Endometrium (tissue), 2 donors: ENCODE measurements at regions not wholly inside any gene's neighbourhood (a gene's known extent, or its start where the extent isn't known, plus 50 kb on each side); places are given as distances from the start of the nearest gene placed in this dataset.

Experiments
- FAIRE-seq: peaks from 2 replicates; lab custom pipeline; 2012; peaks lifted over from hg19 to GRCh38; lab: Jason Lieb, UNC
- donor health status: control.
- donor health status: control.

DNA sequence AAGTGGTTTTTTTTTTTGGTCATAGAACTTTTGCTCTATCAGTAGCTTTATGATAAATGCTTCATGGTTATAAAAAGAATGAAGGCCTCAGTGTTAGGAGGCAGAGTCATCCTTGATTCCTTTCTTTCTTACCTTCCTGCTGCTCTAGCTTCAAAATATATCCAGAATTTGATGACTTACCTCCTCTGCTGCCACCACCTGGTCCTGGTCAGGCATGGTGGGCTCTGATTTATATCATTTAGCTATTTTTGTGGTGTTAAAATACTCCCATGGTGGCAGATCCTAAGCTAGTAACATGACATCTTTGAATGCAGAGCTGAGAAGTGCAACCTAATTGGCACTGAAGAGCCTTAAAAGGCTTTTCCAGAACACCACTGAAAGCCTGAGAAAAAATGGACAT lies 508.8 kb upstream of the CDH8 start:
- FAIRE-seq, result no peak

DNA sequence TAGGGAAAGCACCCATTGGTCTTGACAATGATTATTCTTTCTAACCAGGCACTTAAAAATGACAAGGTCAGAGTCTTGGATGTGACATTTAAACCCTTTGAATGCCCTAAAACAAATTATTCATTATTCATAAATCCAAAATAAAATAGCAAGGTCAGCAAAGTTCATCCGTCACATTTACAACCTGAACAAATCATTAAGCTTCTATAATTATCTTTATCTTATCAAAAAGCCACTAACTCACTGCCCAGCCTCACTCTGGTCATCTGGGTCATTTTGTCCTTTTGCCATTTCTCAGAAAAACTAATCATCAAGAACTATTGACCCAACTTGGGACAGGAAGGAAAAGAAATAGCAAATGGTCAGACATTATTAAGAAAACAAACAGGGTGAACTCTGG lies 507.3 kb upstream of the CDH8 start:
- no peak for FAIRE-seq

DNA sequence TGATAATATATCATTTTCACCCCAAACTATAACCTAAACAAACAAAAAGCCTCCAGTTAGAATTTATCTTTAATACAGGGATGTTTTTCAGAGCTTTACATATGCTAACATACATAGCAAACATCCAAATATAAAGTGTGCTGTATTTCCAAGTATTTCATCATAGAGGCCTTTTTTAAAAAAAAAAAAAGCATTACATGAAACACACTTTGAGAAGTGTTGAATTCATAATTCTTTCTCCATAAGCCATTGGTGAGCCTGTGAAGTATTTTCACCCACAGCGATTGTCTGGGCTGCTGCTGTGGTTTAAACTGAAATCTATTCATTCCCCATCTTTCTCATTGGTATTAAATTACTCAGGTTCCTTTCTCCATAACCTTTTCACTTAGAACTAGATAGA lies 503.4 kb upstream of the CDH8 start:
- FAIRE-seq, result no peak

DNA sequence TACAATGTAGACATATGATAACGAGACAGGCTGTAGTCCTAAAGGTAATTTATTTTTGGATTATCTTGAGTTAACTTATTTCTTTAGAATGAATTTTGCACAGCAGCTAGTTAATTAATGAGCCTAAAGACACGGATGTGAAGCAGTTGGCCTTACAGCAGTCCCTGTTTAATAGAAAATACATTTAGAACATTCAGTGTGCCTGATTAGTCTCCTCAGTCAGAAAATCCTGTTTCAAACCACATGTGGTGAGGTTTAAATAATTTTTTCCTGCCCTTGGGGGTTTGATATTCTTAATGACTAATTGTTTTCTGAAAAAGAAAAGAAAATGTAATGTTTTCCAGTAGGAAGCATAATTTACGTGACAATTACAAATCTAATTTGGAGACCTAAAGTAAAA lies 494.2 kb upstream of the CDH8 start:
- no peak for FAIRE-seq

DNA sequence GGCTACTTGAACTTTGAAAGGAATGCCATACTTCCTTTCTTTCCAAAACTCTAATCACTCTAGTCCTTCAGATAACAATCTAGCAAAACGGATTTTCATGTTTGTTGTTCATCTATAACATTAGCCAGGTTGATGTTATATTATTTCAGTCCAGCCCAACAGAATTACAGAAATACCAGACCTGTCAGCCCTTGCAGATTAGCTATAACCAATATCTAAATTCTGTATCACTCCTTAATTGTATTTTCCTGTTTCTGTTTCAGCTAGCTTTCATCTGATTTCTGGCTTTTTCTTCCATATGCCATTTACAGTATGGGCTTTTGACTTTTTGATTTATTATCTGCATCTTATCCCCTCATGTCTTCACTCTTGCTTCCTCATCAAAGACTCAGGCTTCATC lies 479.8 kb upstream of the CDH8 start:
- no peak for FAIRE-seq

DNA sequence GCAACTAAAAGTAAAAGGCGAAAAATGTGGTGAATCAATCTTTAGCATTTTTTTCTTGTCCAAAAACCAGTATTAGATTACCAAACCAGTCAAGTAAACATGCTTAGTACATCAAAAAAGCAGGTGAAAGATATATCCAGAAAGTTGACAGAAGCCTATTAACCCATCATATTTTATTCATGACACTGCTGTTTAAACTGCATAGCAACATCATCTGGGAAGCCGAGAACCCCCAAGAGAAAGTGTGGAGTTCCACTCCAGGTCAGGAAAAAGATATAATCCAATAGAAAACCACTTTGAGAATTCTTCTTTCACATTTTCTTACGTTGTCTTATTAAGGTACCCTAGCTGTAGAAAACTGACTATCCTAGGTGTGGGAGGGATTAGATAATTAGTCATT lies 466.8 kb upstream of the CDH8 start:
- FAIRE-seq, result no peak

DNA sequence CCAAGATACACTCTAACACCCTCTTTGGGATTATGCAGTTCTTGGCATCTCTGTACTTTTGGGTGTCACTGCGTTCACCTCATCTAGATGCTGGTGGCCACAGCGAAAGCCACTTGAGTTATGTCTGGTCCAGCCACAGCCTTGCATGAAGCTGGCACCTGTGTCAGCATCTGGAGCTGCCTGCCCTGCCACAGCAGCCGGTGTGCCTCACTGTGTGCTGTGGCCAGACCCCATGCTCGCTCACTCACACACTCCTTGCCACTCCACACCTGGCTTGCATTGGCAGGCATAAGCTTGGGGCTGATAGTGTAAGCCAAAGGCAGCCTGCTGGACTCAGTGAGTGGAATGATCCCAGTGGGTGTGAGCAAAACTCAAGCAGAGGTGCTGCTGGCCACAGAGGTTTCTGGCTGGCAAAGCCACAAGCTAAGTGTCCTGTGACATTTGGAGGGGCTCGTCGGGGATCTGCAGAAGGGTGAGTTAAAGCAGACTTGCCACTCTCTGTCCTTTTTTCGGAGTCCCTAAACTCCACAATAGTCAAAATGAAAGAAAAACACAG lies 442.7 kb upstream of the CDH8 start:
- no peak for FAIRE-seq

DNA sequence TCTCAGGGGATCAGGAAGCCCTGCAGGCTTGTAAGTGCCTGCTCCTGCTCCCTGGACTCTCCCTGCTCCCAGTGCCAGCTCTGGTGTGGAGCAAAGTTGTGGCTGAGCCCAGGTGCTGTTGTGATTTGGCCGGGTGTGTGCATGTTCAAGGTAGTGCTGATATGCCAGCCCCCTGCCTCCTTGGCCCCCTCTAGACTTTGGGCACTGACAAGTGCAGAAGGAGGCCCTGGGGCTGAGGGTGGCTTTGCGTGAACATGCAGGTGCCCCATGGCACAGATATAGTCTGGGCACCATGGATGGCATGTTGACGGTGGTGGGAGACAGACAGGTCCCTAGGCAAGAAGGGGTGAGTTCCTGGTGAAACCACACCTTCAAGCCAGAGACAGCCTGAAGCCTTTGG lies 441.6 kb upstream of the CDH8 start:
- no peak for FAIRE-seq

DNA sequence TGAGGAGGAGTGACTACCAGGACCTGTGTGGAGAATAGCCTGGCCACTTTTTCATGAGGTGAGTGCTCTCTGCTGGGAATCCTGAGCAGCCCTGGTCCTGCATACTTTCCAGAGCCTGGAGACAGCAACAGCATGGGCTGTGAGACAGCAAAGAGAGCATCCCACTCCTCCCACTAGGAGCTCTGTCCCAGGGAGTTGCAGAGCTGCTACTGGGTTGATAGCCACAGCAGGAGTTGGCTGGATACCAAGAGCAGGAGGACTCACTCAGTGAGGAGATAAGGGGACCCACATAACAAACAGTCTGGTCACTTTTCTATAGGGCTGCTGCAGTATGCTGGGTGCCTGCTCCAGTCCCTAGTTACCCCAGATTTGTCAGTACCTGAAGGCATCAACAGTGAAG lies 439.3 kb upstream of the CDH8 start:
- no peak for FAIRE-seq

DNA sequence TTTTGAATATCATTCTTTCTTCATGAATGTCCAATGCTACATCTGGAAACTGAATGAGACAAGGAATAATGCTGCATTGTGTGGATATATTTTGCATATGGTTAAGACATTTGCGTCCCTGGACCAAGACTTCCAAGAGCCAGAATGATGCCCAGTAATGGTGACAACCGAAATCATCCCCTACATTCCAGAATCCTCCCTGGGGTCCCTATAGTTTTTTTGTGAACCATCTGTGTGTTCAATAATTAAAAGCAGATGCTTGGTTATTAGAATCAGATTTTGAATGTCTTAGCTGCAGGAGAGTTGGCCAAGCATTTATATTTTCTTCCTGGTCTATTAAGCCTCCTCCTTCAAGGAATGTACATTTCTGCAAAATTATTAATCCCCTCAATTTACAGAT lies 426.7 kb upstream of the CDH8 start:
- FAIRE-seq, result no peak

DNA sequence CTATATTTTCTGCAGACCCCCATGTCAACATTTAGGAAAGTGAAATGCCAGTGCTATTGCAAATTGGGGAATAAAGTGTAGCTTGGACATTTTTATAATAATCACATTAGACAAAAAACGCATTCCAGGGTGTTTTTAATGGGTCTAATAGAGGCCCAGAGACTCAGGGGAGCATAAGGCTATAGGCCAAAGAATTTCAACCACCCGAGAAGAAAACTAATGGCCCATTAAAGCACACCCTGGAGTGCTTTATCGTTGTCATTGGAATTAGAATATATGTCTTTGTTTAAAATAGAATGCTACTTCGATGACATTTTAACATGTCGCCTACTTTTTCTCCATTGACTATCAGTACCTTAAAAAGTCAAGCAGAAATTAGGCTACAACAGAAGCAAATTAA lies 414.1 kb upstream of the CDH8 start:
- no peak for FAIRE-seq

DNA sequence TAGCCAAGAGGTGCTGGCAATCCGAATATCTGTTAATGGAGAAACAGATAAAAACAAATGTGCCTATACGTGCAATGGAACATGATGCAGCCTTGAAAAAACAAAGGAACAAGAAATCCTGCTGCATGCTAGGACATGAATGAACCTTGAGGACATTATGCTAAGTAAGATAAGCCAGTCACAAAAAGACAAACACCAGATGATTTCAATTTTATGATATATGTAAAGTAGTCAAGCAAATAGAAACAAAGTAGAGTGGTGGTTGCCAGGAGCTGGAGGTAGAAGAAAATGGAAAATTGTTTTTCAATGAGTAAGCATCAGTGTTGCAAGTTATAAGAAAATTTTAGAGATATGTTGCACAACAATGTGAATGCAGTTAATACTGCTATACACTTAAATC lies 409.7 kb upstream of the CDH8 start:
- no peak for FAIRE-seq

DNA sequence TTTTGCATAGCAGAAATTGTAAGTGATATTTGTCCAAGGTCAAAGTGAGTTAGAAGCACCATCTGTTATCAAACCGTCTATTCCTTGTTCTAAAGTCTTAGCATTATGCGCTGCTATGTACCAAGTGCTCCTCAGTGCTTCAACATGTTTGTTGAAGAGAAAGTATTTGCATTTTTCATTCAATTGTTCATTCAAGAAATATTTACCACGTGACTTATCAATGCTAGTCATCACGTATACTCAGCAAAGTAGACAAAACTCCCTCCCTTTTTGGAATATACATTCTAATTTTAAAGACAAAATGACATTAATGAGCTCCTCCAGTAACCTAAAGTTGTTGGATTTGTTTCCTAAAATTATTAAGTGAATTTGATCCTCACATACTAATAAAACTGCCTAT lies 388.0 kb upstream of the CDH8 start:
- FAIRE-seq, result no peak

DNA sequence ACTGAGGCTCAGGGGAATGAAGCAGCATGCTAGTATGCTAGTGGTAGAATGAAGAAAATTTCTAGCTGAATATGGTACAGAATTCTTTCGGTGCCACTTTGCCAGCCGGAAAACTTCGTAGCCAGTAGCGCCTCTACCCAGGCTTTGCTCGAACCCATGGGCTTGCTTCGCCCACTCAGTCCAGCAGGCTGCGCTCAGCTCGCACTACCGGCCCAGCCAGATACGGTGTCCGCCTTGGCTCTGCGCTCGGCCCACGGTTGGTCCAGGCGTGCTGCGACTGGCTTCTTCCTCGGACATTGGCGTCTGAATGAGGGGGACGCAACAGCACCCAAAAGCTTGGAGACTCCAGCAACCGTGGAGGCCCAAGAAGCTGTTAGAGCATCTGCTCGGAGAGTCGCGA lies 372.5 kb upstream of the CDH8 start:
- no peak for FAIRE-seq

DNA sequence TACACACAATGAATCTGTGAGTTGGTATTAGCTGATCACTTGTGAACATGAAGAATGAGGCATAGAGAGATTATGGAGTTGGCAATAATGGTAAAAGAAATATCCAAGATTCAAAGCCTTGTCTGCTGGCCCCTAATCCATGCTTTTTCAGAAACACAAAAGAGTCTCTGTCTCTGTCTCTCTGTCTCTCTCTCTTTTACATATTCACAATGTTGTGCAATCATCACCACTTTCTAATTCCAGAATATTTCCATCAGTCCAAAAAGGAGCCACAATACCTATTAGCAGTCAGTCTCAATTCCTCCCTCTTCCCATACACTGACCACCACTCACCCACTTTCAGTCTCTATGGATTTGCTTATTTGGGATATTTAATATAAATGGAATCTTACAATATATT lies 370.1 kb upstream of the CDH8 start:
- FAIRE-seq, result no peak

DNA sequence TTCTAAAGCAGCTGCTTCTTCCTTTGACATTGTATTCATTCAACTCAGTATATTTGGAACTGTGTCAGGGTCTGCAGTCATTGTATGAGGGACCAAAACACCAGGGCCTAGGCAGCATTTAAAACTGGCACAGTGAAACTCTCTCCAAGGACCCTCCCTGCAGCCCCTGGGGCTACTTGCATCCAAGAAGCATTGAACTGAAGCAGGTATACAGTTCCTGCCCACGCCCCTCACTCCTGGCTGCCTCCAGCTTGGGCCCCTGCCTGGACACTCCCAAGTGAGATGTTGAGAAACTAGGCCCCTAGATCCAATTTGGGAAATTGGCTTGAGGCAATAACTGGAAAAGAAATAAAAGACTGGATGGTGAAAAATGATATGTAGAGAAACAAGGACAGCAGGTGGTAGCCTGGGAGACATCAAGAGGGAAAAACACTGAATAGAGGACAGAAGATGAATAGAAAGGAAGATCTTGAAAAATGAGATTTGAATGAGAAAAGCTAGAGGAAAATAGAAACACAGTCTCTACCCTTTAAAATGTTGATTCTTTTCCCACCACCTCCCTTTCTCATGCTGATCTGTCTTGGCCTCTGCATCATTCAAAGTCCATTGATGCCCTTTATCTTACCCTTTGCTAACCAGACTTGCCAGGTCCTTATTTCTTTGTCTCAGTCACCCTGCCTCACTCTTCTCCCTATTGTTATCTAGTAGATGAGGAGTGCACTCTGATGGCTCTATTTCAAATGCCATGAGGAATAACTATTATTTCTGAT lies 368.8 kb upstream of the CDH8 start:
- no peak for FAIRE-seq

DNA sequence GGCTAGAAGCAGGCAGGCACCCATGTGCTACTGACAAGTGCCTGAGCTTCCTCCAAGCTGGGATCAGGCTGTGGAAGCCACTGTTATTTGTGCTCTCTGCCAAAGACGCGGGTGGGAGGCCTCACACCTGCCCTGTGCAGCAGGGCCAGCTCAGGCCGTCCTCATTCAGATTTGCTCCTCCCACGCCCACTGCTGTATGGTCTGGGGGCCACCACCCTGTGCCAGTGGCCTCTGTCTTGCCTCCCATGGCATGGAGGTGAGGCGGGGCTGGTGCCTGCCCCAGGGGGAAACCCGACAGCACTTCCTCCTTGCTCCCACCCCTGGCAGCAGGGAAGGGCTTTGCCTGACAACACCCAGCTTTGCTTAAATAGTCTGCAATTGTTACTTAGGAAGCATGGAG lies 356.5 kb upstream of the CDH8 start:
- no peak for FAIRE-seq

DNA sequence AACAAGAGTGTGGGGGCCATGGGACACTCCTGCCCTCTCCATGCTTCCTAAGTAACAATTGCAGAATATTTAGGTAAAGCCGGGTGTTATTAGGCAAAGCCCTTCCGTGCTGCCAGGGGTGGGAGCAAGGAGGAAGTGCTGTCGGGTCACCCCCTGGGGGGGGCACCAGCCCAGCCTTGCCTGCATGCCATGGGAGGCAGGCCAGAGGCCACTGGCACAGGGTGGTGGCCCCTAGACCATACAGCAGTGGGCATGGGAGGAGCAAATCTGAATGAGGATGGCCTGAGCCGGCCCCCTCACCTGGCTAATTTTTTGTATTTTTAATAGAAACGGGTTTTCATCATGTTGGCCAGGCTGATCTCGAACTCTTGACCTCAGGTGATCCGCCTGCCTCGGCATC lies 355.7 kb upstream of the CDH8 start:
- no peak for FAIRE-seq

DNA sequence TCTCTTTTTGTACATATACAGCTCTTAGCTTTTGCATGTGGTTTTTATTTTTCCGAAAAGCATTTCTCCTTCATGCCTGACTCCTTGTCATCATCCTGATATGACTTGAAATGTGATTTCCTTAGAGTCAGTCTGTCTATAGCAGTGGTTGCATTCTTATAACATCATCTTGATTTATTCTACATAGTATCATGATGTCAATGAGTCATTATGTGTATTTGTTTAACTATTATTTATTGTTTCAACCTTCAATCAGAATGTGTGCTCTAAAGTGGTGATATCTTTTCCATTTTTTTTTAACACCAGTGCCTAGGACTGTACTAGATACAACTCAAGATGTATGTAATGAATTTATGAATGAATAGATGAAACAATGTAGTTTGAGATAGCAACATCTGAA lies 354.9 kb upstream of the CDH8 start:
- FAIRE-seq, result no peak

DNA sequence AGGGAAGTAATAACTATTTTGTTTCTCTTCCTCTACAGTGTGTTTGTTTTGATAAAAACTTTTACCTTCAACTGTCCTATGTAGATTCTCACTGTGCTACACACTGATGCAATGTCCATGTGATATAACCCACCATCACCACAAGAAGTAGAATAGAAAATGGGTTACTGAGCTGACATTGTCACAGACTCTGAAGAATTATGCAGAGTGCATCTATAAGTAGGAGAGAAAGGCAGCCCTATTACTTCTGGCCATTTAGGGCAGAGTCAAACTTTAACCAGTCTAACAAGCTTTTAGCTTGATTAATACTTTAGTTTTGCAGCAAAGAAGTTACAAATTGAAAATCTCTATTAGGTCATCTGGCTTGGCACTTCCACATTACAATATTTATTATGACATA lies 354.0 kb upstream of the CDH8 start:
- FAIRE-seq, result no peak

DNA sequence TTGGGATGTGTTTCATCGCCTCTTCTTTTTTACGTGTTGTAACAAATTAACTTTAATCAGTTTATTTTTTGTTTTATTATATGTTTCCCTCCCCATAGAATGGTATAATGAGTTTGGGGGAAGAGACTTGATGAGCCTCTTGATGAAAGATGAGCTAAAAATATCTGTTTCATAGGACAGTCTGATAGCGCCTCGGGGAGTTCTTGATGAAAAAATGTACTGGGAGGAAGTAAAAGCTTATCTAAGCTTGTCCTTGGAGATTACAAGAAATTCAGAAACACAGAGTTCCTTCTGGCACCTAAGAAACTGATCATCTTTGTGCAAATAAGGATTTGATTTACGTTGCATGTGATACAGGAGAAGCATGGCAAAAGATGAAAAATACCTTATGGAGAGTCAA lies 350.2 kb upstream of the CDH8 start:
- FAIRE-seq, result no peak

DNA sequence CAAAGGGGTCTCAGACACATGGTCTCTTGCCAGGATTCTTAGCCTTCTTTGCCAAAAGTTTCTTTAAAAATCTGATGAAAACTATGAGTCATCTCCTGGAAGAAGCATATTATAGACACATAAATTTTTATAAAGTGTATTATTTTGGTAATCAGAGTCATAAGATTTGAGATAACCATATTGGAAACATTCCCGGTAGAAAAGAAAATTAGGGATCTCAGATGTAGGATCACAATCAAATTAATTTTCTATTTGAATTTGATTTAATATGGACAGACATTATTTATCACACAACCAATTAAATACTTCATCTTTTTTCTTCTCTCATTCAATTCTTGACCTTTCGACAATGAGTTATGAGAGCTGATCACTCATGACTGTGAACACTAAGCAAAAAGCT lies 347.7 kb upstream of the CDH8 start:
- FAIRE-seq, result no peak

DNA sequence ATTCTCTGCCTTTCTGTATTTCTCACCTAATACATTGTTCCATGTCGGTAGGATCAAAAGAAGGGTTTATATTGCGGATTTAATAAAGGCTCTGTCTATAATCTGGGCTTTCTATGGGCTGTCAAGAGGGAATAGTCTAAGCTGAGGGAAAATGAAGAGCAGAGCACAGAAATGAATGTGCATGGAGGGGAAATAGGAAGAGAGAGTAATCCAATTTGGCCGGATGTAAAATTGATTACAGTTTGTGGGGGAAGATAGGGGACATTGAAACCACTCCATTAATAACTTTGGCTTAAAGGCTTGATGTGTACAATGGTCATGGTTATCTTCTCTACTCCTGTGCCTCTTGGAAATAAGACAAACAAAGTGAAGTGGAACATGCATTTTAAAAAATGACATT lies 334.2 kb upstream of the CDH8 start:
- FAIRE-seq, result no peak

DNA sequence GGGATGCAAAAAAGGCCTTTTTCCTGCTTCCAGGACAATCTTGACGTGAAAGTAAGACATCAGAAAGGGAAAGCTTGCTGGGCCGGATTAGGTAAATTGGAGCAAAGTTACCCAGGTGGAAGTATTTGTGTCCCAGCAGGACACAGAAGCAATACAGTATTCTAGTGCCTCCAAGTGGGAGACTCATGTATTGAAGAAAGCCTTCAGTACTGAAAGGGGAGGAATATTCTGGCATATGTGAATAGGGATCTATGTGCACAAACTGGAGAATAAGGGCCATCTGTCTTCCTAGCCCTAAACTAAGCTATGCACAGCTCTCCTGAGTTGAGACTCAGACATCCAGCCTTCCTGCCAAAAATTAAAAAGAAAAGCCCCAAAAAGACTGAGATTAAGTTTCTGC lies 327.3 kb upstream of the CDH8 start:
- no peak for FAIRE-seq

DNA sequence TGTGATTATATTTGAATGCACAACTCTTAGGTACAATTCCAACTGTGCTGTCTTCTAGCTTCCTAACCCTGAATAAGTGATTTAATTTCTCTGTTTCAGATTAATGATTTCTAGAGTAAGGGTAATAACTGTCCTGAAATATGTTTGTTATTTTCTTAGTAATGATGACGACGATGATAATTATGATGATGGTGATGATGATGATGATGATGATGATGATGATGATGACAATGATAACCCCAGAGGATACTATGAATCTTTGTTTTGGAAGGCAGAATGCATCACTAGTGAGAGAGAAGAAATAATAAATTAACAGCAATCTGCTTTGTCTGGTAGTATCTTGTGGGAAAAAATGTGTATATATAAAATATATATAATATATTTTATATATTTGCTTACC lies 317.1 kb upstream of the CDH8 start:
- FAIRE-seq, result no peak
